Right lobe of liver (tissue), 6 donors: ENCODE measurements at regions not wholly inside any gene's neighbourhood (a gene's known extent, or its start where the extent isn't known, plus 50 kb on each side); places are given as distances from the start of the nearest gene placed in this dataset.

Source experiments
- ATAC-seq, 4 donors: fragments of 200-7000 bp; cut with Tn5 transposase; one replicate each; pipeline ENCODE4 v1.9.1; 2020; ENCODE audit warnings: mild to moderate bottlenecking in 4 of 4, moderate library complexity in 4 of 4
- DNase-seq, 3 donors: peaks; one replicate each; pipeline ENCODE4 v3.0.0-alpha.2; 2020
- H3K27ac ChIP-seq, 3 donors: fragments of 200-600 bp; one replicate each; pipeline ENCODE4 v1.8.0; 2022
- H3K27me3 ChIP-seq, 2 donors: fragments of 200-600 bp; one replicate each; pipeline ENCODE4 v1.8.0; 2022
- H3K36me3 ChIP-seq, 4 donors: fragments of 200-600 bp; sonication (generic) in 1 of 4; one replicate each; pipeline versions ENCODE4 v1.5.1 to v1.8.0; 2017 to 2022; ENCODE audit warnings: control low read depth in 1 of 4
- H3K4me1 ChIP-seq, 4 donors: fragments of 200-600 bp; sonication (generic) in 1 of 4; one replicate each; pipeline versions ENCODE4 v1.5.1 to v1.8.0; 2017 to 2022; ENCODE audit warnings: control low read depth in 1 of 4
- H3K4me3 ChIP-seq, 3 donors: fragments of 200-600 bp; one replicate each; pipeline ENCODE4 v1.8.0; 2022
- H3K9me3 ChIP-seq, 4 donors: fragments of 200-600 bp; sonication (generic) in 1 of 4; one replicate each; pipeline versions ENCODE4 v1.5.1 to v1.8.0; 2017 to 2022; ENCODE audit warnings: control low read depth in 1 of 4
- POLR2A ChIP-seq: fragments of 450-650 bp; IDR thresholded peaks from one replicate; pipeline ENCODE4 v1.6.1; 2017; ENCODE audit warnings: antibody characterized with exemption, mild to moderate bottlenecking
- WGBS: methylation state at CpG from one replicate; pipeline ENCODE4 v1.1.6; 2018; ENCODE audit warnings: low coverage, low lambda C conversion rate; ENCODE audit not compliant: insufficient coverage; ENCODE audit errors: missing lambda C conversion rate; 5-methylcytosine and 5-hydroxymethylcytosine counted together
- intact Hi-C, 2 donors: fragments of 100-400 bp; cut with DNase I; formaldehyde crosslinking; loops; one replicate each; pipeline versions ENCODE4 v1.11.2 to v1.14.1; 2022
- TF ChIP-seq, protein P1 (sequence below), 4 donors: fragments of 200-600 bp in 3 of 4; fragments of 450-650 bp in 1 of 4; IDR thresholded peaks; one replicate each; pipeline versions ENCODE4 v1.5.1 to v1.8.0; 2016 to 2022; ENCODE audit warnings: antibody characterized with exemption in 4 of 4, mild to moderate bottlenecking in 2 of 4
- donor health status: DM: no; HTN: yes; CAD: no.
- donor health status: DM: no; HTN: no; CAD: no.
- donor health status: DM: no; HTN: no; CAD: no.
- donor health status: DM: no; HTN: yes; CAD: no.
- donor health status: DM: no; HTN: yes; CAD: no.

- Histone ChIP-seq H3K4me3 (no peak overlapping the region), H3K27me3 (no peaks in the 10 kb centered on the region), H3K36me3 (no peaks in the 10 kb centered on the region), H3K27ac (no peak overlapping the region), H3K4me1 (peaks cover 0 to 3% (median 0%) of the 10 kb centered on the region in 4 donors), H3K9me3 (no peaks in the 10 kb centered on the region)
- TF ChIP-seq POLR2A = no peak
- TF ChIP-seq, protein P1, sequence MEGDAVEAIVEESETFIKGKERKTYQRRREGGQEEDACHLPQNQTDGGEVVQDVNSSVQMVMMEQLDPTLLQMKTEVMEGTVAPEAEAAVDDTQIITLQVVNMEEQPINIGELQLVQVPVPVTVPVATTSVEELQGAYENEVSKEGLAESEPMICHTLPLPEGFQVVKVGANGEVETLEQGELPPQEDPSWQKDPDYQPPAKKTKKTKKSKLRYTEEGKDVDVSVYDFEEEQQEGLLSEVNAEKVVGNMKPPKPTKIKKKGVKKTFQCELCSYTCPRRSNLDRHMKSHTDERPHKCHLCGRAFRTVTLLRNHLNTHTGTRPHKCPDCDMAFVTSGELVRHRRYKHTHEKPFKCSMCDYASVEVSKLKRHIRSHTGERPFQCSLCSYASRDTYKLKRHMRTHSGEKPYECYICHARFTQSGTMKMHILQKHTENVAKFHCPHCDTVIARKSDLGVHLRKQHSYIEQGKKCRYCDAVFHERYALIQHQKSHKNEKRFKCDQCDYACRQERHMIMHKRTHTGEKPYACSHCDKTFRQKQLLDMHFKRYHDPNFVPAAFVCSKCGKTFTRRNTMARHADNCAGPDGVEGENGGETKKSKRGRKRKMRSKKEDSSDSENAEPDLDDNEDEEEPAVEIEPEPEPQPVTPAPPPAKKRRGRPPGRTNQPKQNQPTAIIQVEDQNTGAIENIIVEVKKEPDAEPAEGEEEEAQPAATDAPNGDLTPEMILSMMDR (IDR thresholded peaks at IDR 0.05) = no peak
- WGBS = 76% methylated on average over 2 of the region's 2 CpGs
- ATAC-seq = peak in 2 of 4 donors; percentile 30 to 72
- intact Hi-C loops = no loop called here
- no peak for DNase-seq
Observed at GRCh38 chr1:219039682-219040154, 134.0 kb upstream of the LYPLAL1 start.

GRCh38 chr1:219040291-219040690, 133.4 kb upstream of the LYPLAL1 start:
- Histone ChIP-seq H3K9me3 (no peaks in the 10 kb centered on the region), H3K36me3 (no peaks in the 10 kb centered on the region), H3K4me1 (peaks cover 0 to 3% (median 0%) of the 10 kb centered on the region in 4 donors), H3K4me3 (no peak overlapping the region), H3K27ac (no peak overlapping the region), H3K27me3 (no peaks in the 10 kb centered on the region)
- 70% methylated on average over 5 of the region's 5 CpGs for WGBS
- TF ChIP-seq, protein P1 (IDR thresholded peaks at IDR 0.05) = no peak
- TF ChIP-seq POLR2A = no peak
- ATAC-seq (no peak), DNase-seq (no peak)
- intact Hi-C loops = no loop called here

DNA sequence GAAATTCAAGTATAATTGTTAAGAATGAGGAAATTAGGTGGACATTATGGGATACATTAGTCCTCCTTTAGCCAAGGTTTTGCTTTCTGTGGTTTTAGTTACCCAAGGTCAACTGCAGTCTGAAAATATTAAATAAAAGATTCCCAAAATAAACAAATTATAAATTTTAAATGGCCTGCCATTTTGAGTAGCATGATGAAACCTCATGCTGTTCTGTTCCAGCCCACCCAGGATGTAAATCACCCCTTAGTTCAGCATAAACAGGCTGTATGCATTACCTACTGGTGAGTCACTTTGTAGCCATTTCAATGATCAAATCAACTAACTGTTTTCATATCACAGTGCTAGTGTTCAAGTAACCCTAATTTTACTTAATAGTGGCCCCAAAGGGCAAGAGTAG, 132.5 kb upstream of the LYPLAL1 start:
- no peak for ATAC-seq

GRCh38 chr1:219041818-219042217, 131.9 kb upstream of the LYPLAL1 start:
- H3K36me3 ChIP-seq = no peaks in the 10 kb centered on the region
- TF ChIP-seq, protein P1 (IDR thresholded peaks at IDR 0.05) = no peak
- no peak for TF ChIP-seq POLR2A
- no peaks in the 10 kb centered on the region for H3K9me3 ChIP-seq
- DNase-seq (no peak), ATAC-seq (no peak)
- intact Hi-C loops = no loop called here
- no peak overlapping the region for H3K4me3 ChIP-seq
- H3K4me1 ChIP-seq = peaks cover 0 to 3% (median 0%) of the 10 kb centered on the region in 4 donors
- 79% methylated on average over 1 of the region's 1 CpG for WGBS
- H3K27me3 ChIP-seq = no peaks in the 10 kb centered on the region
- no peak overlapping the region for H3K27ac ChIP-seq

More for the DNA sequence above, 132.5 kb upstream of the LYPLAL1 start:
- no peaks in the 10 kb centered on the region for H3K9me3 ChIP-seq
- intact Hi-C loops = no loop called here
- H3K4me3 ChIP-seq = no peak overlapping the region
- DNase-seq = no peak
- H3K36me3 ChIP-seq = no peaks in the 10 kb centered on the region
- TF ChIP-seq POLR2A = no peak
- TF ChIP-seq, protein P1 (IDR thresholded peaks at IDR 0.05) = no peak
- H3K27ac ChIP-seq = no peak overlapping the region
- no peaks in the 10 kb centered on the region for H3K27me3 ChIP-seq
- H3K4me1 ChIP-seq = peaks cover 0 to 3% (median 0%) of the 10 kb centered on the region in 4 donors

DNA sequence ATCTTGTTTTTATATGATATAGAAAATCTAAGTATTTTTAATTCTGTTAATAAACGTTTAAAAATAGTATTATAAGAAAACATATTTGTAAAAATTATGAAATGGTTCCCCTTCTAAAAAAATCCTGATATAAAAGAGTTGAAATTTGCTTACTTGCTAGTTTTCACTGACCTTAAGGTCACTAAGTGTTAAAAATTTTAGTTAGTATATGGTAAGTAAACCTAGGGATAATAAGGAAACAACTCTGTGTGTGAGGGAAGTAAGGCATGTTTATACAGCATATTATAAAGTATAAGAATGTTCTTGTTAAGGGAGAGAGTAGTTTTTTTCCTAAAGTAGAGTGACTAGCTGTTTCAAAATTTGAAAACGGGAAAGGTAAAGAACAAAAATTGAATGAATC, 130.9 kb upstream of the LYPLAL1 start:
- H3K9me3 ChIP-seq = no peaks in the 10 kb centered on the region
- DNase-seq (no peak), ATAC-seq (no peak)
- TF ChIP-seq, protein P1 (IDR thresholded peaks at IDR 0.05) = no peak
- no peak for TF ChIP-seq POLR2A
- no peaks in the 10 kb centered on the region for H3K36me3 ChIP-seq
- H3K27ac ChIP-seq = no peak overlapping the region
- H3K4me3 ChIP-seq = no peak overlapping the region
- peaks cover 0 to 3% (median 0%) of the 10 kb centered on the region in 4 donors for H3K4me1 ChIP-seq
- H3K27me3 ChIP-seq = no peaks in the 10 kb centered on the region
- WGBS = 64% methylated on average over 2 of the region's 2 CpGs
- intact Hi-C loops = no loop called here
